ENCODE measurements at regions not wholly inside any gene's neighbourhood (a gene's known extent, or its start where the extent isn't known, plus 50 kb on each side); places are given as distances from the start of the nearest gene placed in this dataset.

DNA sequence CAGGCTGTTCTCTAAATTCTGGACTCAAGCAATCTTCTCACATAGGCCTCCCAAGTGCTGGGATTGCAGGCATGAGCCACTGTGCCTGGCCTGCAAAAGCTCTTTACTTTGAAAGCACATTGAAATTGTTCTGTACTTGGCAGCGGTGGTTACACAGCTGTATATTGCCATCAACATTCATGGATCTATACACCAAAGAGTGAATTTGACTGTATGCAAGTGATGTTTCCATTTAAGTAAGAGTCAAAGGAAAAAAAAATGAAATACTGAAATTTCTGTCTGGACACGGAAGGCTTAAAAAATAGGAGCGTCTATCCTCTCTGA is 450.6 kb upstream of the PSMD7 start:
- H3K4me1 ChIP-seq (ENCODE audit: insufficient read depth): no peaks in the 10 kb centered on the region
- ATAC-seq: no peak

More for the DNA sequence above, 450.6 kb upstream of the PSMD7 start:
- Histone ChIP-seq H3K4me3 (no peak overlapping the region), H3K79me2 (replicated peaks; ENCODE audit: insufficient read depth) (no peaks in the 10 kb centered on the region), H3K9me2 (ENCODE audit: insufficient read depth) (peaks cover 3% of the 10 kb centered on the region; the same call in 1 of the 2 replicates), H3F3A (replicated peaks; ENCODE audit: low read depth) (no peaks in the 10 kb centered on the region), H3K4me2 (no peak overlapping the region), H3K27me3 (ENCODE audit: insufficient read depth) (no peaks in the 10 kb centered on the region), H4K20me1 (replicated peaks; ENCODE audit: insufficient read depth) (no peaks in the 10 kb centered on the region), H2AFZ (peak overlapping the region; percentile 56; the same call in 1 of the 2 replicates), H3K27ac (ENCODE audit: low read depth) (no peak overlapping the region), H3K36me3 (ENCODE audit: insufficient read depth) (no peaks in the 10 kb centered on the region)
- DNase-seq (ENCODE audit: low spot score): no peak
- H3K36me3 Mint-ChIP-seq (ENCODE audit: low read depth): no peaks in the 10 kb centered on the region
- H3K4me3 Mint-ChIP-seq: no peak overlapping the region
- H3K27ac Mint-ChIP-seq: no peak overlapping the region
- H3K4me1 Mint-ChIP-seq: peaks cover 4% of the 10 kb centered on the region; the same call in 2 of the 3 replicates
- TF ChIP-seq, protein P1, sequence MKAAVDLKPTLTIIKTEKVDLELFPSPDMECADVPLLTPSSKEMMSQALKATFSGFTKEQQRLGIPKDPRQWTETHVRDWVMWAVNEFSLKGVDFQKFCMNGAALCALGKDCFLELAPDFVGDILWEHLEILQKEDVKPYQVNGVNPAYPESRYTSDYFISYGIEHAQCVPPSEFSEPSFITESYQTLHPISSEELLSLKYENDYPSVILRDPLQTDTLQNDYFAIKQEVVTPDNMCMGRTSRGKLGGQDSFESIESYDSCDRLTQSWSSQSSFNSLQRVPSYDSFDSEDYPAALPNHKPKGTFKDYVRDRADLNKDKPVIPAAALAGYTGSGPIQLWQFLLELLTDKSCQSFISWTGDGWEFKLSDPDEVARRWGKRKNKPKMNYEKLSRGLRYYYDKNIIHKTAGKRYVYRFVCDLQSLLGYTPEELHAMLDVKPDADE (IDR thresholded peaks at IDR 0.05): no peak
- TF ChIP-seq ZNF331 (CRISPR knock-in tag; IDR thresholded peaks at IDR 0.05; ENCODE audit: low read depth) (no peak), NANOG (IDR thresholded peaks at IDR 0.05; ENCODE audit: borderline replicate concordance) (no peak), STAT1 (IDR thresholded peaks at IDR 0.05; ENCODE audit: unreplicated experiment) (no peak), EZH2phosphoT487 (IDR thresholded peaks at IDR 0.05; ENCODE audit: unreplicated experiment) (no peak), JUNB (IDR thresholded peaks at IDR 0.05; ENCODE audit: unreplicated experiment) (no peak), POLR2AphosphoS5 (IDR thresholded peaks at IDR 0.05; ENCODE audit: low read depth) (no peak), EZH2 (IDR thresholded peaks at IDR 0.05; ENCODE audit: low read depth, unreplicated experiment) (no peak), ZNF114 (CRISPR knock-in tag; IDR thresholded peaks at IDR 0.05) (no peak), CREB1 (CRISPR knock-in tag; IDR thresholded peaks at IDR 0.05; ENCODE audit: low read depth) (no peak)
- TF ChIP-seq, protein P2, sequence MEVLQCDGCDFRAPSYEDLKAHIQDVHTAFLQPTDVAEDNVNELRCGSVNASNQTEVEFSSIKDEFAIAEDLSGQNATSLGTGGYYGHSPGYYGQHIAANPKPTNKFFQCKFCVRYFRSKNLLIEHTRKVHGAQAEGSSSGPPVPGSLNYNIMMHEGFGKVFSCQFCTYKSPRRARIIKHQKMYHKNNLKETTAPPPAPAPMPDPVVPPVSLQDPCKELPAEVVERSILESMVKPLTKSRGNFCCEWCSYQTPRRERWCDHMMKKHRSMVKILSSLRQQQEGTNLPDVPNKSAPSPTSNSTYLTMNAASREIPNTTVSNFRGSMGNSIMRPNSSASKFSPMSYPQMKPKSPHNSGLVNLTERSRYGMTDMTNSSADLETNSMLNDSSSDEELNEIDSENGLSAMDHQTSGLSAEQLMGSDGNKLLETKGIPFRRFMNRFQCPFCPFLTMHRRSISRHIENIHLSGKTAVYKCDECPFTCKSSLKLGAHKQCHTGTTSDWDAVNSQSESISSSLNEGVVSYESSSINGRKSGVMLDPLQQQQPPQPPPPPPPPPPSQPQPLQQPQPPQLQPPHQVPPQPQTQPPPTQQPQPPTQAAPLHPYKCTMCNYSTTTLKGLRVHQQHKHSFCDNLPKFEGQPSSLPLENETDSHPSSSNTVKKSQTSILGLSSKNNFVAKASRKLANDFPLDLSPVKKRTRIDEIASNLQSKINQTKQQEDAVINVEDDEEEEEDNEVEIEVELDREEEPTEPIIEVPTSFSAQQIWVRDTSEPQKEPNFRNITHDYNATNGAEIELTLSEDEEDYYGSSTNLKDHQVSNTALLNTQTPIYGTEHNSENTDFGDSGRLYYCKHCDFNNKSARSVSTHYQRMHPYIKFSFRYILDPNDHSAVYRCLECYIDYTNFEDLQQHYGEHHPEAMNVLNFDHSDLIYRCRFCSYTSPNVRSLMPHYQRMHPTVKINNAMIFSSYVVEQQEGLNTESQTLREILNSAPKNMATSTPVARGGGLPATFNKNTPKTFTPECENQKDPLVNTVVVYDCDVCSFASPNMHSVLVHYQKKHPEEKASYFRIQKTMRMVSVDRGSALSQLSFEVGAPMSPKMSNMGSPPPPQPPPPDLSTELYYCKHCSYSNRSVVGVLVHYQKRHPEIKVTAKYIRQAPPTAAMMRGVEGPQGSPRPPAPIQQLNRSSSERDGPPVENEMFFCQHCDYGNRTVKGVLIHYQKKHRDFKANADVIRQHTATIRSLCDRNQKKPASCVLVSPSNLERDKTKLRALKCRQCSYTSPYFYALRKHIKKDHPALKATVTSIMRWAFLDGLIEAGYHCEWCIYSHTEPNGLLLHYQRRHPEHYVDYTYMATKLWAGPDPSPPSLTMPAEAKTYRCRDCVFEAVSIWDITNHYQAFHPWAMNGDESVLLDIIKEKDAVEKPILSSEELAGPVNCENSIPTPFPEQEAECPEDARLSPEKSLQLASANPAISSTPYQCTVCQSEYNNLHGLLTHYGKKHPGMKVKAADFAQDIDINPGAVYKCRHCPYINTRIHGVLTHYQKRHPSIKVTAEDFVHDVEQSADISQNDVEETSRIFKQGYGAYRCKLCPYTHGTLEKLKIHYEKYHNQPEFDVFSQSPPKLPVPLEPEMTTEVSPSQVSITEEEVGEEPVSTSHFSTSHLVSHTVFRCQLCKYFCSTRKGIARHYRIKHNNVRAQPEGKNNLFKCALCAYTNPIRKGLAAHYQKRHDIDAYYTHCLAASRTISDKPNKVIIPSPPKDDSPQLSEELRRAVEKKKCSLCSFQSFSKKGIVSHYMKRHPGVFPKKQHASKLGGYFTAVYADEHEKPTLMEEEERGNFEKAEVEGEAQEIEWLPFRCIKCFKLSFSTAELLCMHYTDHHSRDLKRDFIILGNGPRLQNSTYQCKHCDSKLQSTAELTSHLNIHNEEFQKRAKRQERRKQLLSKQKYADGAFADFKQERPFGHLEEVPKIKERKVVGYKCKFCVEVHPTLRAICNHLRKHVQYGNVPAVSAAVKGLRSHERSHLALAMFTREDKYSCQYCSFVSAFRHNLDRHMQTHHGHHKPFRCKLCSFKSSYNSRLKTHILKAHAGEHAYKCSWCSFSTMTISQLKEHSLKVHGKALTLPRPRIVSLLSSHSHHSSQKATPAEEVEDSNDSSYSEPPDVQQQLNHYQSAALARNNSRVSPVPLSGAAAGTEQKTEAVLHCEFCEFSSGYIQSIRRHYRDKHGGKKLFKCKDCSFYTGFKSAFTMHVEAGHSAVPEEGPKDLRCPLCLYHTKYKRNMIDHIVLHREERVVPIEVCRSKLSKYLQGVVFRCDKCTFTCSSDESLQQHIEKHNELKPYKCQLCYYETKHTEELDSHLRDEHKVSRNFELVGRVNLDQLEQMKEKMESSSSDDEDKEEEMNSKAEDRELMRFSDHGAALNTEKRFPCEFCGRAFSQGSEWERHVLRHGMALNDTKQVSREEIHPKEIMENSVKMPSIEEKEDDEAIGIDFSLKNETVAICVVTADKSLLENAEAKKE (CRISPR knock-in tag; IDR thresholded peaks at IDR 0.05): no peak
- TF ChIP-seq, protein P3, sequence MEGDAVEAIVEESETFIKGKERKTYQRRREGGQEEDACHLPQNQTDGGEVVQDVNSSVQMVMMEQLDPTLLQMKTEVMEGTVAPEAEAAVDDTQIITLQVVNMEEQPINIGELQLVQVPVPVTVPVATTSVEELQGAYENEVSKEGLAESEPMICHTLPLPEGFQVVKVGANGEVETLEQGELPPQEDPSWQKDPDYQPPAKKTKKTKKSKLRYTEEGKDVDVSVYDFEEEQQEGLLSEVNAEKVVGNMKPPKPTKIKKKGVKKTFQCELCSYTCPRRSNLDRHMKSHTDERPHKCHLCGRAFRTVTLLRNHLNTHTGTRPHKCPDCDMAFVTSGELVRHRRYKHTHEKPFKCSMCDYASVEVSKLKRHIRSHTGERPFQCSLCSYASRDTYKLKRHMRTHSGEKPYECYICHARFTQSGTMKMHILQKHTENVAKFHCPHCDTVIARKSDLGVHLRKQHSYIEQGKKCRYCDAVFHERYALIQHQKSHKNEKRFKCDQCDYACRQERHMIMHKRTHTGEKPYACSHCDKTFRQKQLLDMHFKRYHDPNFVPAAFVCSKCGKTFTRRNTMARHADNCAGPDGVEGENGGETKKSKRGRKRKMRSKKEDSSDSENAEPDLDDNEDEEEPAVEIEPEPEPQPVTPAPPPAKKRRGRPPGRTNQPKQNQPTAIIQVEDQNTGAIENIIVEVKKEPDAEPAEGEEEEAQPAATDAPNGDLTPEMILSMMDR (conservative IDR thresholded peaks at IDR 0.05; ENCODE audit: low read depth in 2 of 2): no peak
- TF ChIP-seq, protein P4, sequence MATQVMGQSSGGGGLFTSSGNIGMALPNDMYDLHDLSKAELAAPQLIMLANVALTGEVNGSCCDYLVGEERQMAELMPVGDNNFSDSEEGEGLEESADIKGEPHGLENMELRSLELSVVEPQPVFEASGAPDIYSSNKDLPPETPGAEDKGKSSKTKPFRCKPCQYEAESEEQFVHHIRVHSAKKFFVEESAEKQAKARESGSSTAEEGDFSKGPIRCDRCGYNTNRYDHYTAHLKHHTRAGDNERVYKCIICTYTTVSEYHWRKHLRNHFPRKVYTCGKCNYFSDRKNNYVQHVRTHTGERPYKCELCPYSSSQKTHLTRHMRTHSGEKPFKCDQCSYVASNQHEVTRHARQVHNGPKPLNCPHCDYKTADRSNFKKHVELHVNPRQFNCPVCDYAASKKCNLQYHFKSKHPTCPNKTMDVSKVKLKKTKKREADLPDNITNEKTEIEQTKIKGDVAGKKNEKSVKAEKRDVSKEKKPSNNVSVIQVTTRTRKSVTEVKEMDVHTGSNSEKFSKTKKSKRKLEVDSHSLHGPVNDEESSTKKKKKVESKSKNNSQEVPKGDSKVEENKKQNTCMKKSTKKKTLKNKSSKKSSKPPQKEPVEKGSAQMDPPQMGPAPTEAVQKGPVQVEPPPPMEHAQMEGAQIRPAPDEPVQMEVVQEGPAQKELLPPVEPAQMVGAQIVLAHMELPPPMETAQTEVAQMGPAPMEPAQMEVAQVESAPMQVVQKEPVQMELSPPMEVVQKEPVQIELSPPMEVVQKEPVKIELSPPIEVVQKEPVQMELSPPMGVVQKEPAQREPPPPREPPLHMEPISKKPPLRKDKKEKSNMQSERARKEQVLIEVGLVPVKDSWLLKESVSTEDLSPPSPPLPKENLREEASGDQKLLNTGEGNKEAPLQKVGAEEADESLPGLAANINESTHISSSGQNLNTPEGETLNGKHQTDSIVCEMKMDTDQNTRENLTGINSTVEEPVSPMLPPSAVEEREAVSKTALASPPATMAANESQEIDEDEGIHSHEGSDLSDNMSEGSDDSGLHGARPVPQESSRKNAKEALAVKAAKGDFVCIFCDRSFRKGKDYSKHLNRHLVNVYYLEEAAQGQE (IDR thresholded peaks at IDR 0.05; ENCODE audit: unreplicated experiment): no peak
- H3K27me3 Mint-ChIP-seq (ENCODE audit: insufficient read depth, low read depth, poor library complexity): no peaks in the 10 kb centered on the region
- no peaks in the 10 kb centered on the region; the same call in 2 of the 3 replicates for H3K9me3 Mint-ChIP-seq
